HG02610 (cell line): ENCODE measurements at regions not wholly inside any gene's neighbourhood (a gene's known extent, or its start where the extent isn't known, plus 50 kb on each side); places are given as distances from the start of the nearest gene placed in this dataset.

Source experiments
- ATAC-seq: cut with Tn5 transposase; IDR thresholded peaks from one replicate; pipeline ENCODE4 v1.9.1; 2021; ENCODE audit warnings: mild to moderate bottlenecking, moderate library complexity; ENCODE audit not compliant: unreplicated experiment

- no peak for ATAC-seq
These were observed 164.8 kb upstream of the ZC3H12A start for GRCh38 chr1:37309574-37309973.

GRCh38 chr1:37310064-37310463, 164.3 kb upstream of the ZC3H12A start:
- ATAC-seq: no peak

GRCh38 chr1:37315371-37315846, 159.0 kb upstream of the ZC3H12A start:
- no peak for ATAC-seq

- no peak for ATAC-seq
These were observed 156.4 kb upstream of the ZC3H12A start for GRCh38 chr1:37317870-37318467.

- no peak for ATAC-seq
These were observed 155.9 kb upstream of the ZC3H12A start for GRCh38 chr1:37318490-37318889.

GRCh38 chr1:37319284-37319683, 155.1 kb upstream of the ZC3H12A start:
- ATAC-seq: no peak

GRCh38 chr1:37323486-37324377, 150.6 kb upstream of the ZC3H12A start:
- no peak for ATAC-seq

- ATAC-seq: no peak
These were observed 149.4 kb upstream of the ZC3H12A start for GRCh38 chr1:37325010-37325409.

GRCh38 chr1:37325509-37326437, 148.6 kb upstream of the ZC3H12A start:
- no peak for ATAC-seq

- no peak for ATAC-seq
These were observed 142.3 kb upstream of the ZC3H12A start for GRCh38 chr1:37332126-37332525.

- ATAC-seq: no peak
These were observed 135.7 kb upstream of the ZC3H12A start for GRCh38 chr1:37338658-37339057.

GRCh38 chr1:37342736-37343135, 131.6 kb upstream of the ZC3H12A start:
- no peak for ATAC-seq

GRCh38 chr1:37347104-37347649, 127.2 kb upstream of the ZC3H12A start:
- ATAC-seq: no peak

- ATAC-seq: no peak
These were observed 120.5 kb upstream of the ZC3H12A start for GRCh38 chr1:37353871-37354270.

GRCh38 chr1:37354876-37355650, 119.3 kb upstream of the ZC3H12A start:
- no peak for ATAC-seq

GRCh38 chr1:37358992-37359391, 115.4 kb upstream of the ZC3H12A start:
- no peak for ATAC-seq

- no peak for ATAC-seq
These were observed 114.4 kb upstream of the ZC3H12A start for GRCh38 chr1:37360011-37360410.

GRCh38 chr1:37362594-37363385, 111.6 kb upstream of the ZC3H12A start:
- ATAC-seq: no peak

- no peak for ATAC-seq
These were observed 110.8 kb upstream of the ZC3H12A start for GRCh38 chr1:37363535-37363934.
